ENCODE measurements at regions not wholly inside any gene's neighbourhood (a gene's known extent, or its start where the extent isn't known, plus 50 kb on each side); places are given as distances from the start of the nearest gene placed in this dataset.

DNA sequence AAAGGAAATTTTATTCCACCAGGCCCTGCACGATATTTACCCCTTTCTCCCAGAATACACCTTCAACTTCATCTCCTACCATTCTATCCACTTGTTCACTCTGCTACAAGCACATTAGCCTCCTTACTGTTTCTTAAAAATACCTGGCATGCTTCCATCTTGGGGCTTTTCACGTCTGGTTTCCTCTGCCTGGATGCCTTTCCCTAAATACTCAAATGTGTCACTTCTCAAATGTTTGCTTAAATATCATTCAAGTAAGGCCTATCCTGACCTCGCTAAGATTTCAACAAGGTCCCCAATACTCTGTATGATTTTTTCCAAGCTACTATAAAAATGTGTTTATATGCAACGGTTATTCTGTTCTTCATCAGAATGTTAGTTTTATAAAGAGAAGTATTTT is 433.0 kb upstream of the CHAC2 start:
- no peaks in the 10 kb centered on the region for H3K79me2 ChIP-seq (replicated peaks; ENCODE audit: insufficient read depth)
- TF ChIP-seq, protein P1, sequence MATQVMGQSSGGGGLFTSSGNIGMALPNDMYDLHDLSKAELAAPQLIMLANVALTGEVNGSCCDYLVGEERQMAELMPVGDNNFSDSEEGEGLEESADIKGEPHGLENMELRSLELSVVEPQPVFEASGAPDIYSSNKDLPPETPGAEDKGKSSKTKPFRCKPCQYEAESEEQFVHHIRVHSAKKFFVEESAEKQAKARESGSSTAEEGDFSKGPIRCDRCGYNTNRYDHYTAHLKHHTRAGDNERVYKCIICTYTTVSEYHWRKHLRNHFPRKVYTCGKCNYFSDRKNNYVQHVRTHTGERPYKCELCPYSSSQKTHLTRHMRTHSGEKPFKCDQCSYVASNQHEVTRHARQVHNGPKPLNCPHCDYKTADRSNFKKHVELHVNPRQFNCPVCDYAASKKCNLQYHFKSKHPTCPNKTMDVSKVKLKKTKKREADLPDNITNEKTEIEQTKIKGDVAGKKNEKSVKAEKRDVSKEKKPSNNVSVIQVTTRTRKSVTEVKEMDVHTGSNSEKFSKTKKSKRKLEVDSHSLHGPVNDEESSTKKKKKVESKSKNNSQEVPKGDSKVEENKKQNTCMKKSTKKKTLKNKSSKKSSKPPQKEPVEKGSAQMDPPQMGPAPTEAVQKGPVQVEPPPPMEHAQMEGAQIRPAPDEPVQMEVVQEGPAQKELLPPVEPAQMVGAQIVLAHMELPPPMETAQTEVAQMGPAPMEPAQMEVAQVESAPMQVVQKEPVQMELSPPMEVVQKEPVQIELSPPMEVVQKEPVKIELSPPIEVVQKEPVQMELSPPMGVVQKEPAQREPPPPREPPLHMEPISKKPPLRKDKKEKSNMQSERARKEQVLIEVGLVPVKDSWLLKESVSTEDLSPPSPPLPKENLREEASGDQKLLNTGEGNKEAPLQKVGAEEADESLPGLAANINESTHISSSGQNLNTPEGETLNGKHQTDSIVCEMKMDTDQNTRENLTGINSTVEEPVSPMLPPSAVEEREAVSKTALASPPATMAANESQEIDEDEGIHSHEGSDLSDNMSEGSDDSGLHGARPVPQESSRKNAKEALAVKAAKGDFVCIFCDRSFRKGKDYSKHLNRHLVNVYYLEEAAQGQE (IDR thresholded peaks at IDR 0.05; ENCODE audit: unreplicated experiment): no peak
- TF ChIP-seq, protein P2, sequence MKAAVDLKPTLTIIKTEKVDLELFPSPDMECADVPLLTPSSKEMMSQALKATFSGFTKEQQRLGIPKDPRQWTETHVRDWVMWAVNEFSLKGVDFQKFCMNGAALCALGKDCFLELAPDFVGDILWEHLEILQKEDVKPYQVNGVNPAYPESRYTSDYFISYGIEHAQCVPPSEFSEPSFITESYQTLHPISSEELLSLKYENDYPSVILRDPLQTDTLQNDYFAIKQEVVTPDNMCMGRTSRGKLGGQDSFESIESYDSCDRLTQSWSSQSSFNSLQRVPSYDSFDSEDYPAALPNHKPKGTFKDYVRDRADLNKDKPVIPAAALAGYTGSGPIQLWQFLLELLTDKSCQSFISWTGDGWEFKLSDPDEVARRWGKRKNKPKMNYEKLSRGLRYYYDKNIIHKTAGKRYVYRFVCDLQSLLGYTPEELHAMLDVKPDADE (IDR thresholded peaks at IDR 0.05): no peak
- no peak for TF ChIP-seq STAT1 (IDR thresholded peaks at IDR 0.05; ENCODE audit: unreplicated experiment)
- no peak for TF ChIP-seq CREB1 (CRISPR knock-in tag; IDR thresholded peaks at IDR 0.05; ENCODE audit: low read depth)
- no peak for TF ChIP-seq EZH2phosphoT487 (IDR thresholded peaks at IDR 0.05; ENCODE audit: unreplicated experiment)
- TF ChIP-seq POLR2AphosphoS5 (IDR thresholded peaks at IDR 0.05; ENCODE audit: low read depth): no peak
- TF ChIP-seq ZNF331 (CRISPR knock-in tag; IDR thresholded peaks at IDR 0.05; ENCODE audit: low read depth): no peak
- TF ChIP-seq, protein P3, sequence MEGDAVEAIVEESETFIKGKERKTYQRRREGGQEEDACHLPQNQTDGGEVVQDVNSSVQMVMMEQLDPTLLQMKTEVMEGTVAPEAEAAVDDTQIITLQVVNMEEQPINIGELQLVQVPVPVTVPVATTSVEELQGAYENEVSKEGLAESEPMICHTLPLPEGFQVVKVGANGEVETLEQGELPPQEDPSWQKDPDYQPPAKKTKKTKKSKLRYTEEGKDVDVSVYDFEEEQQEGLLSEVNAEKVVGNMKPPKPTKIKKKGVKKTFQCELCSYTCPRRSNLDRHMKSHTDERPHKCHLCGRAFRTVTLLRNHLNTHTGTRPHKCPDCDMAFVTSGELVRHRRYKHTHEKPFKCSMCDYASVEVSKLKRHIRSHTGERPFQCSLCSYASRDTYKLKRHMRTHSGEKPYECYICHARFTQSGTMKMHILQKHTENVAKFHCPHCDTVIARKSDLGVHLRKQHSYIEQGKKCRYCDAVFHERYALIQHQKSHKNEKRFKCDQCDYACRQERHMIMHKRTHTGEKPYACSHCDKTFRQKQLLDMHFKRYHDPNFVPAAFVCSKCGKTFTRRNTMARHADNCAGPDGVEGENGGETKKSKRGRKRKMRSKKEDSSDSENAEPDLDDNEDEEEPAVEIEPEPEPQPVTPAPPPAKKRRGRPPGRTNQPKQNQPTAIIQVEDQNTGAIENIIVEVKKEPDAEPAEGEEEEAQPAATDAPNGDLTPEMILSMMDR (conservative IDR thresholded peaks at IDR 0.05; ENCODE audit: low read depth in 2 of 2): no peak
- no peak for TF ChIP-seq ZNF114 (CRISPR knock-in tag; IDR thresholded peaks at IDR 0.05)
- no peak for TF ChIP-seq ZNF462 (CRISPR knock-in tag; IDR thresholded peaks at IDR 0.05)
- TF ChIP-seq JUNB (IDR thresholded peaks at IDR 0.05; ENCODE audit: unreplicated experiment): no peak
- TF ChIP-seq EZH2 (IDR thresholded peaks at IDR 0.05; ENCODE audit: low read depth, unreplicated experiment): no peak
- no peak for TF ChIP-seq NANOG (IDR thresholded peaks at IDR 0.05; ENCODE audit: borderline replicate concordance)
- H3K4me2 ChIP-seq: no peak overlapping the region
- no peaks in the 10 kb centered on the region for H3K27me3 ChIP-seq (ENCODE audit: insufficient read depth)
- no peaks in the 10 kb centered on the region for H3K4me1 ChIP-seq (ENCODE audit: insufficient read depth)
- H3F3A ChIP-seq (replicated peaks; ENCODE audit: low read depth): no peaks in the 10 kb centered on the region
- H3K9me2 ChIP-seq (ENCODE audit: insufficient read depth): no peaks in the 10 kb centered on the region
- H3K9me3 Mint-ChIP-seq: no peaks in the 10 kb centered on the region
- no peaks in the 10 kb centered on the region for H3K27me3 Mint-ChIP-seq (ENCODE audit: insufficient read depth, low read depth, poor library complexity)
- DNase-seq (ENCODE audit: low spot score) (no peak), ATAC-seq (no peak)
- H3K4me1 Mint-ChIP-seq: no peaks in the 10 kb centered on the region
- H3K36me3 Mint-ChIP-seq (ENCODE audit: low read depth): no peaks in the 10 kb centered on the region
- H3K36me3 ChIP-seq (ENCODE audit: insufficient read depth): no peaks in the 10 kb centered on the region
- no peaks in the 10 kb centered on the region for H4K20me1 ChIP-seq (replicated peaks; ENCODE audit: insufficient read depth)
- no peak overlapping the region for H3K4me3 ChIP-seq
- H3K4me3 Mint-ChIP-seq: no peak overlapping the region
- no peak overlapping the region for H3K27ac Mint-ChIP-seq
- H3K27ac ChIP-seq (ENCODE audit: low read depth): no peak overlapping the region
- peak overlapping the region; percentile 29; the same call in 1 of the 2 replicates for H2AFZ ChIP-seq

Data from GM23338 (cell line).